Panc1 (cell line): ENCODE measurements at regions not wholly inside any gene's neighbourhood (a gene's known extent, or its start where the extent isn't known, plus 50 kb on each side); places are given as distances from the start of the nearest gene placed in this dataset.

ENCODE experiments used
- ATAC-seq: fragments of 200-7000 bp; cut with Tn5 transposase; 2 replicates; pipeline ENCODE4 v1.9.1; 2020; ENCODE audit warnings: mild to moderate bottlenecking, moderate library complexity
- BruUV-seq: library from RNA; stranded (reverse); fragments of 400-500 nt; replicated peaks from 2 replicates; lab custom pipeline; 2021; lab: Mats Ljungman, UMichigan
- CTCF ChIA-PET: fragments of 300-600 bp; sonication (Branson Sonifier 250); formaldehyde crosslinking; loops from one replicate; lab custom pipeline; 2022; ENCODE audit warnings: antibody characterized with exemption; lab: Charles Lee
- POLR2A ChIA-PET: fragments of 300-600 bp; sonication (Branson Sonifier 250); formaldehyde crosslinking; loops from one replicate; lab custom pipeline; 2022; ENCODE audit warnings: antibody characterized with exemption; lab: Charles Lee
- DNase-seq: peaks from one replicate; pipeline ENCODE4 v3.0.0-alpha.2; 2010; ENCODE audit warnings: low read depth, low spot score
- H3K27ac ChIP-seq: 2 replicates; pipeline ENCODE4 v1.5.1; 2011; ENCODE audit warnings: mild to moderate bottlenecking, low read length, inconsistent platforms
- H3K27me3 ChIP-seq: fragments of 200-500 bp; sonication (Bioruptor generic); 2 replicates; pipeline ENCODE4 v1.6.0; 2014; ENCODE audit warnings: low read length, inconsistent platforms; ENCODE audit not compliant: control insufficient read depth, insufficient read depth
- H3K36me3 ChIP-seq: fragments of 200-500 bp; sonication (Bioruptor generic); 2 replicates; pipeline ENCODE4 v1.5.1; 2014; ENCODE audit warnings: inconsistent platforms, mild to moderate bottlenecking, low read length, moderate library complexity; ENCODE audit not compliant: control insufficient read depth, insufficient read depth
- H3K4me1 ChIP-seq: 2 replicates; pipeline ENCODE4 v1.5.1; 2011; ENCODE audit warnings: inconsistent platforms, mild to moderate bottlenecking, low read length, moderate library complexity; ENCODE audit not compliant: control insufficient read depth, insufficient read depth
- H3K4me3 ChIP-seq, 2 experiments: 2 replicates each; pipeline ENCODE4 v1.5.1; 2011 to 2012; ENCODE audit warnings: low read depth in 2 of 2, low read length in 2 of 2, mild to moderate bottlenecking in 2 of 2, inconsistent platforms in 1 of 2, moderate library complexity in 1 of 2
- H3K9me3 ChIP-seq: fragments of 200-500 bp; sonication (Bioruptor generic); 2 replicates; pipeline ENCODE4 v1.5.1; 2014; ENCODE audit warnings: low read depth, mild to moderate bottlenecking, inconsistent platforms, low read length, moderate library complexity; ENCODE audit not compliant: control insufficient read depth, insufficient read depth
- CTCF ChIP-seq: fragments of 450-650 bp; IDR thresholded peaks from 2 replicates; pipeline ENCODE4 v1.5.1; 2017; ENCODE audit warnings: mild to moderate bottlenecking
- POLR2AphosphoS5 ChIP-seq: IDR thresholded peaks from 2 replicates; pipeline ENCODE4 v1.6.1; 2012; ENCODE audit warnings: mild to moderate bottlenecking, low read depth, low read length, moderate library complexity
- REST ChIP-seq, 2 experiments: IDR thresholded peaks; 2 replicates each; pipeline ENCODE4 v1.6.1; 2011 to 2012; ENCODE audit warnings: low read depth in 2 of 2, control low read depth in 1 of 2, low read length in 1 of 2, mild to moderate bottlenecking in 1 of 2, moderate library complexity in 1 of 2; ENCODE audit not compliant: insufficient read depth in 1 of 2
- SIN3A ChIP-seq: IDR thresholded peaks from 2 replicates; pipeline ENCODE4 v1.6.1; 2012; ENCODE audit warnings: low read depth, mild to moderate bottlenecking, low read length, moderate library complexity, borderline replicate concordance; ENCODE audit not compliant: insufficient read depth
- TCF7L2 ChIP-seq: IDR thresholded peaks from 2 replicates; pipeline ENCODE4 v1.6.1; 2011; ENCODE audit warnings: mild to moderate bottlenecking, low read depth, low read length, inconsistent platforms
- in situ Hi-C: cut with HindIII; loops from 2 replicates; pipeline ENCODE4 v1.10.0; 2016; ENCODE audit warnings: low sequenced_read_pairs, low pct_unique_long_range_greater_than_20kb
- intact Hi-C: fragments of 100-400 bp; cut with micrococcal nuclease; formaldehyde crosslinking; loops from one replicate; pipeline ENCODE4 v1.10.0; 2022; ENCODE audit not compliant: unreplicated experiment

- in situ Hi-C loops = no loop called here
- no peaks in the 10 kb centered on the region for H3K9me3 ChIP-seq
- H3K27me3 ChIP-seq = no peaks in the 10 kb centered on the region
- ChIA-PET CTCF (no interaction called here), POLR2A (no interaction called here)
- no peak overlapping the region for H3K27ac ChIP-seq
- TF ChIP-seq REST (IDR thresholded peaks at IDR 0.05; ENCODE audit: insufficient read depth in 1 of 2, low read depth in 2 of 2, low read length in 1 of 2) = no peak
- TF ChIP-seq CTCF = no peak
- TF ChIP-seq POLR2AphosphoS5 = no peak
- TF ChIP-seq SIN3A = no peak
- no peak for TF ChIP-seq TCF7L2
- intact Hi-C loops = no loop called here
- no peak overlapping the region for H3K4me3 ChIP-seq
- ATAC-seq (no peak), DNase-seq (no peak)
- H3K36me3 ChIP-seq = no peaks in the 10 kb centered on the region
- no TSS peak for BruUV-seq
- no peaks in the 10 kb centered on the region for H3K4me1 ChIP-seq
These were observed 119.3 kb downstream of the SNX5 start for GRCh38 chr20:17849138-17849900.

- no peaks in the 10 kb centered on the region for H3K9me3 ChIP-seq
- H3K27ac ChIP-seq = no peak overlapping the region
- H3K4me1 ChIP-seq = peaks cover 4% of the 10 kb centered on the region
- ATAC-seq (no peak), DNase-seq (no peak)
- POLR2A ChIA-PET = no interaction called here
- TF ChIP-seq REST (IDR thresholded peaks at IDR 0.05; ENCODE audit: insufficient read depth in 1 of 2, low read depth in 2 of 2, low read length in 1 of 2) (no peak), POLR2AphosphoS5 (no peak), SIN3A (no peak), CTCF (no peak), TCF7L2 (no peak)
- no peak overlapping the region for H3K4me3 ChIP-seq
- BruUV-seq = no TSS peak
- in situ Hi-C loops = no loop called here
- intact Hi-C loops = no loop called here
- CTCF ChIA-PET = no interaction called here
- H3K36me3 ChIP-seq = no peaks in the 10 kb centered on the region
- H3K27me3 ChIP-seq = no peaks in the 10 kb centered on the region
These were observed 120.1 kb downstream of the SNX5 start for GRCh38 chr20:17848249-17849048.
